Mucosa of descending colon (tissue), 3 donors: ENCODE measurements at regions not wholly inside any gene's neighbourhood (a gene's known extent, or its start where the extent isn't known, plus 50 kb on each side); places are given as distances from the start of the nearest gene placed in this dataset.

ENCODE experiments used
- ATAC-seq: fragments of 200-7000 bp; cut with Tn5 transposase; one replicate; pipeline ENCODE4 v1.9.1; 2020; ENCODE audit warnings: mild to moderate bottlenecking, moderate library complexity
- DNase-seq, 3 donors: peaks; one replicate each; pipeline ENCODE4 v3.0.0-alpha.2; 2020
- H3K36me3 ChIP-seq: fragments of 200-600 bp; one replicate; pipeline ENCODE4 v1.8.0; 2021; ENCODE audit warnings: low read depth, mild to moderate bottlenecking
- H3K4me1 ChIP-seq: fragments of 200-600 bp; one replicate; pipeline ENCODE4 v1.8.0; 2021; ENCODE audit warnings: low read depth, mild to moderate bottlenecking
- H3K4me3 ChIP-seq: fragments of 200-600 bp; one replicate; pipeline ENCODE4 v1.8.0; 2021; ENCODE audit warnings: mild to moderate bottlenecking
- H3K9me3 ChIP-seq: fragments of 200-600 bp; one replicate; pipeline ENCODE4 v1.8.0; 2021; ENCODE audit warnings: mild to moderate bottlenecking
- intact Hi-C, 2 donors: fragments of 100-400 bp; cut with DNase I in 1 of 2; cut with micrococcal nuclease in 1 of 2; formaldehyde crosslinking; loops; one replicate each; pipeline versions ENCODE4 v1.11.0 to v1.11.1; 2022; cut with DNase I, micrococcal nuclease
- TF ChIP-seq, protein P1 (sequence below): fragments of 200-600 bp; IDR thresholded peaks from one replicate; pipeline ENCODE4 v1.8.0; 2022; ENCODE audit warnings: antibody characterized with exemption, mild to moderate bottlenecking
- donor health status: DM: no; HTN: no; CAD: no; lungs with moderate emphysema.
- donor health status: DM: no; HTN: no; CAD: no.
- donor health status: DM: no; HTN: yes; CAD: no.

DNA sequence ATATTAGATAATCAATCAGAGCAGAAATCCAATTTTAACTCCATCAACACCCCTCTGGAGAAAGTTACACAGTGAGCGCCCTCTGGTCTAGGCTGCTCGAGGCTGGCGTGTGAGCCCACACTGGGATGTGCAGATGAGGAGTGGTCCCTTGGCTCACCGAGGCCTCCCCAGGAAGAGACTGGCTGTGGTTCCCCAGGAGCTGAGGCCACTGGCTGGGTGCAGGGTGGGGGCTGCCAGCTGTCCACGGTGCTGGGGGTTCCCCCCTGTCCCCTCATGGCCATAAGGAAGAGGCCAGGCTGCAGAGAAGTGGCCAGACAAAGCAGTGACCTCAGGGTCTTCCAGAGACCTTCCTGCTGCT, 750.7 kb downstream of the BRD1 start:
- H3K4me3 ChIP-seq, result no peak overlapping the region
- intact Hi-C loops, result no loop called here
- H3K36me3 ChIP-seq, result no peaks in the 10 kb centered on the region
- DNase-seq, result no peak
- ATAC-seq, result no peak
- H3K9me3 ChIP-seq, result no peaks in the 10 kb centered on the region
- TF ChIP-seq, protein P1, sequence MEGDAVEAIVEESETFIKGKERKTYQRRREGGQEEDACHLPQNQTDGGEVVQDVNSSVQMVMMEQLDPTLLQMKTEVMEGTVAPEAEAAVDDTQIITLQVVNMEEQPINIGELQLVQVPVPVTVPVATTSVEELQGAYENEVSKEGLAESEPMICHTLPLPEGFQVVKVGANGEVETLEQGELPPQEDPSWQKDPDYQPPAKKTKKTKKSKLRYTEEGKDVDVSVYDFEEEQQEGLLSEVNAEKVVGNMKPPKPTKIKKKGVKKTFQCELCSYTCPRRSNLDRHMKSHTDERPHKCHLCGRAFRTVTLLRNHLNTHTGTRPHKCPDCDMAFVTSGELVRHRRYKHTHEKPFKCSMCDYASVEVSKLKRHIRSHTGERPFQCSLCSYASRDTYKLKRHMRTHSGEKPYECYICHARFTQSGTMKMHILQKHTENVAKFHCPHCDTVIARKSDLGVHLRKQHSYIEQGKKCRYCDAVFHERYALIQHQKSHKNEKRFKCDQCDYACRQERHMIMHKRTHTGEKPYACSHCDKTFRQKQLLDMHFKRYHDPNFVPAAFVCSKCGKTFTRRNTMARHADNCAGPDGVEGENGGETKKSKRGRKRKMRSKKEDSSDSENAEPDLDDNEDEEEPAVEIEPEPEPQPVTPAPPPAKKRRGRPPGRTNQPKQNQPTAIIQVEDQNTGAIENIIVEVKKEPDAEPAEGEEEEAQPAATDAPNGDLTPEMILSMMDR, result no peak
- no peaks in the 10 kb centered on the region for H3K4me1 ChIP-seq

DNA sequence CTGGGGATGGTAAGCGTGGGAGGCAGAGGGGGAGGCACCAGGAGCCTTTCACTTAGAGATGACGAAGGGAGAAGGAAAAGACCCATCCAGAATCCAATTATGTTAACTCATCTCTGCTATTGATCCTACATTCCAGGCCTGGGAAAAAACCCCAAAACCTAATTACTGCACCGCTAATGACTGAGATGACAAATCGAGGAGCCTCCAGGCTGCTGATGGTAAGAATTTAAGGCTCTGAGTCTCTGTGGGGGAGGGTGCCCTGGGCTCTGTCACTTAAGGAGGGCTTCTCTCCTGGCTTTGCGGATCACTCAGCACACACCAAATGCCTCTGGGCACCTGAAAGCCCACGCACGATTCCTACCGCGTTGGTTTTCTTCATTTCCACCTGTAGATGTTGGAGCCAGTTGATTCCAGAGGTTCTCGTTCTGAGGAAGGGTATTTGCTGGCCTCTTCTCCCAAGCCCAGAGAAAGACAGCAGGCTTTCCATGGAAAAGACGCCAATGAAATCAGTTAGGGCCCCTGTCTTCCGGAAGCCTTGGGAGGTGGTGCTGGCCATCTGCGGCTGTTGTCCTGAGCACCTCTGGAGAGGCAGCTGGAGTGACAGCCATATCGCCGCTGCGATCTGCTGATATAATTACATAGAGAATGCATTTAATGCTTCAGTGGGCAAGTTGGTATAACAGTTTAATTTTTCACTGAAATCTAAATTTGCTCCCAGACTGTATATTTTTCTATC, 751.2 kb downstream of the BRD1 start:
- H3K4me3 ChIP-seq, result no peak overlapping the region

DNA sequence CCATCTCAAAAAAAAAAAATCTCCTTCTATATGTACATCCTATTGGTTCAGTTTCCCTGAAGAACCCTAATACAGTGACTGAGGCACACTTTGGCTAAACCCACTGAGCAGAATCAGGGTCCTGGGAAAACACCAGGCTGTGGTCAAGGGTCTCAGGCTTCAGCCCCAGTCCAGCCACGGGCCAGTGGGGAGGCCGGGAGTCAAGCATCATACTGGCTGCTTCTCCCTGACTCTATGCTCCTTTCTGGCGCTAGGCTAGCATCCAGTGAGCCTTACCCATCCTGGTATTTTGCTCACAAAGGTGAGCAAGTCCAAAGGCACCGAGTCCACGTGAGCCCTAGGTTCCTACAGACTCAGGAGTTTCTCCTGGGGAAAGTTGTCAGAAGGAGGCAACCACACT, 752.5 kb downstream of the BRD1 start:
- TF ChIP-seq, protein P1, result no peak
- ATAC-seq, result no peak
- intact Hi-C loops, result no loop called here
- no peaks in the 10 kb centered on the region for H3K4me1 ChIP-seq
- H3K9me3 ChIP-seq, result no peaks in the 10 kb centered on the region
- no peak for DNase-seq
- H3K4me3 ChIP-seq, result no peak overlapping the region
- no peaks in the 10 kb centered on the region for H3K36me3 ChIP-seq

More for the DNA sequence above, 751.2 kb downstream of the BRD1 start:
- Histone ChIP-seq H3K4me1 (no peaks in the 10 kb centered on the region), H3K36me3 (no peaks in the 10 kb centered on the region), H3K9me3 (no peaks in the 10 kb centered on the region)
- no peak for ATAC-seq
- intact Hi-C loops, result no loop called here
- TF ChIP-seq, protein P1, result no peak
- DNase-seq, result no peak

DNA sequence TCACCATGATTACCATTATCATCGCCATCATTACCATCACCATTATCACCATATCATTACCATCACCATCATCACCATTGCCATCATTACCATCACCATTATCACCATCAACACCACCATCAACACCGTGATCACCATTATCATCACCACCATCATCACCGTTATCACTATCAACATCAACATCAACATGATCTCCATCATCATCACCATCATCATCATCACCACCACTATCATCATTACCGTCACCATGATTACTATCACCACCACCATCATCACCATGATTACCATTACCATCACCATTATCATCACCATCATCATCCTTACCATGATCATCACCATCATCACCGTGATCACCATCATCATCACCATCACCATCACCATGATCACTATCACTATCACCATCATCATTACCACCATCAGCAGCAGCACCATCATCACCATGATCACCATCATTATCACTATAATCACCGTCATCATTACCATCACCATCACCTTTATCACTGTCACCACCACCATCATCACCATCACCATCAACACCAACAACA, 753.7 kb downstream of the BRD1 start:
- TF ChIP-seq, protein P1, result no peak
- Histone ChIP-seq H3K9me3 (no peaks in the 10 kb centered on the region), H3K4me3 (no peak overlapping the region), H3K36me3 (no peaks in the 10 kb centered on the region), H3K4me1 (no peaks in the 10 kb centered on the region)
- DNase-seq, result no peak
- intact Hi-C loops, result no loop called here
- no peak for ATAC-seq

DNA sequence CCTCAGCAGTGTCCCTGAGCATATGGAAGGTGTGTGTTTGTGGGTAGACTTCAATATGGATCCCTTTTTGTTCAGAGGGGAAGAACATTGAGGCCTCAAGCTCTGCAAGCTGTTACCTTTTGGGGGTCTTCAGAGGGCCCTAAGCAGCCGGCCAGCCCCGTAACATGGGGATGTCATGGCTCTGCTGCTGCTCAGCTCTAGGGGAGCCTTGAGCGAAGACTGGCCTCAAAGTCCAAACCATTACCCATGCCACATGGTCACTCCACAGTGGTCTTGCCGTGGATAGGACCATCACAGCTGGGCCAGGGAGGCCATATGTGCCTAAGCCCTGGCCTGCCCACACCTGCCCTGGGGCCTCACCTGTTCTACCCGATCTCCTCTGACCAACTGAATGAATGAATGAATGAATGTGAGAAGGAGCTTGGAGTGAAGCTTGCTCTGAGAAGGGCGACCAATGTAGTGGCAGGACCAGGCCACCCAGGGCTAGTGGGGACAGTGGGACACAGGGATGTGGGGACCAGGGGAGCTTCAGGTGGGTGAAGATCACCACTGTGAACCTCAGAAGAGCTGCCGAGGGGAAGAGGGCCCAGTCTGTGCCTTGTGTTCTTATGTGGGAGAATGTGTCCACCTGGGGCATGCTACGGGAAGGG, 754.6 kb downstream of the BRD1 start:
- TF ChIP-seq, protein P1, result no peak
- no peak for DNase-seq
- intact Hi-C loops, result no loop called here
- H3K4me1 ChIP-seq, result no peaks in the 10 kb centered on the region
- H3K4me3 ChIP-seq, result no peak overlapping the region
- no peaks in the 10 kb centered on the region for H3K9me3 ChIP-seq
- ATAC-seq, result no peak
- no peaks in the 10 kb centered on the region for H3K36me3 ChIP-seq
